NT2/D1 (cell line): ENCODE measurements at regions not wholly inside any gene's neighbourhood (a gene's known extent, or its start where the extent isn't known, plus 50 kb on each side); places are given as distances from the start of the nearest gene placed in this dataset.

Source experiments
- DNase-seq: peaks from one replicate; pipeline ENCODE4 v3.0.0-alpha.2; 2011; ENCODE audit warnings: low read depth, low spot score
- H3K27me3 ChIP-seq: 2 replicates; pipeline ENCODE4 v1.6.0; 2011; ENCODE audit warnings: mild to moderate bottlenecking; ENCODE audit not compliant: insufficient read length, insufficient read depth
- H3K36me3 ChIP-seq: 2 replicates; pipeline ENCODE4 v1.6.1; 2011; ENCODE audit warnings: mild to moderate bottlenecking, low read length, mixed read lengths; ENCODE audit not compliant: insufficient read depth, insufficient read length
- H3K4me1 ChIP-seq: 2 replicates; pipeline ENCODE4 v1.5.1; 2011; ENCODE audit not compliant: insufficient read depth, insufficient read length
- H3K4me3 ChIP-seq: 2 replicates; pipeline ENCODE4 v1.5.1; 2011; ENCODE audit warnings: low read depth; ENCODE audit not compliant: insufficient read length
- H3K9ac ChIP-seq: 2 replicates; pipeline ENCODE4 v1.6.0; 2011; ENCODE audit warnings: low read depth; ENCODE audit not compliant: insufficient read length
- H3K9me3 ChIP-seq: 2 replicates; pipeline ENCODE4 v1.5.1; 2011; ENCODE audit warnings: mild to moderate bottlenecking, low read length; ENCODE audit not compliant: insufficient read depth
- SUZ12 ChIP-seq: IDR thresholded peaks from 2 replicates; pipeline ENCODE4 v1.6.1; 2011; ENCODE audit not compliant: insufficient read length, insufficient read depth; ENCODE audit errors: extremely low read depth
- YY1 ChIP-seq: IDR thresholded peaks from 2 replicates; pipeline ENCODE4 v1.6.1; 2011; ENCODE audit not compliant: insufficient read length, insufficient read depth
- ZNF274 ChIP-seq: IDR thresholded peaks from 2 replicates; pipeline ENCODE4 v1.6.1; 2011; ENCODE audit warnings: mild to moderate bottlenecking, low read depth, low read length

DNA sequence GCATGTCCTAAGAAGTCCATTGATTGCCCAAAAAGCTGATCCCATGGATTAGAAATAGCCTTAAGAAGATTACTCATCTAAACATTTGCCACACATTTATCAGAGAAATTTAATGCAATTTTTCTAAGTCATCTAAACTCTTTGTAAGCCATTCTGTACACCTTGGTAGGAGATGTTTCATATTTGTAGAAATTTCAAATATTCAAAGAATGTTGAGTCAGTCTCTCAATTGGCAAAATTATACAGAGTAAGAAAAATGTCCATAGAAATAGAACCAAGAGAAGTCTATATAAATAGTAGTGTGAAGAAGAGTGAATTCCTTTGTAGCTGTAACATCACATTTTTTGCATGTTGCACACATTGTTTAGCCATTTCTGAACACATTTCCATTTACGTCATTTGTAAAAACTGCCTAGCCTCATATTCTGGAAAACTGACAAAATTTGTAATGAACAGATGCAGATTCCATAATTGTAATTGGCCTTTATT, 128.6 kb downstream of the MSTN start:
- Histone ChIP-seq H3K4me3 (no peak overlapping the region), H3K27me3 (no peaks in the 10 kb centered on the region), H3K4me1 (no peaks in the 10 kb centered on the region), H3K36me3 (no peaks in the 10 kb centered on the region), H3K9ac (no peak overlapping the region), H3K9me3 (no peaks in the 10 kb centered on the region)
- DNase-seq, result no peak
- no peak for TF ChIP-seq YY1
- no peak for TF ChIP-seq ZNF274
- TF ChIP-seq SUZ12, result no peak

DNA sequence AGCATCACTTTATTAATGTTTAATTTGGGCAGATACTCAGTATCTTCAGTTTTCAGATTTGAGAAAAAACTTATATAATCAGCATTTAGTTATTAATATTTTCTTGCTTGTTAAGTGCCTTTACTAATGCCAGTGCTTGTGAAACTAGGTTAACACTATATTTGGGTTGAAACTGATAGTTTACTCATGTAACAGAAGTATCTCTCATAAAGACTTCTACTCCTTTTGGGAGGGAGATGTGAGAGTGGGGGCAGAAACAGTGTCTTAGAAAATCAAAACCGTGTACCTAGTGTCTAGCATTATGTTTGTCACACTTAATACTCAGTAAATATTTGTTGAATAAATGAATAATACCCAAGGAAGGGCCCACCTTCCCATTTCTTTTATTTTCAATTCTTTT, 129.5 kb downstream of the MSTN start:
- H3K9ac ChIP-seq, result no peak overlapping the region
- no peak for DNase-seq
- no peaks in the 10 kb centered on the region for H3K4me1 ChIP-seq
- TF ChIP-seq ZNF274, result no peak
- TF ChIP-seq SUZ12, result no peak
- no peak for TF ChIP-seq YY1
- no peaks in the 10 kb centered on the region for H3K36me3 ChIP-seq
- H3K4me3 ChIP-seq, result no peak overlapping the region
- no peaks in the 10 kb centered on the region for H3K9me3 ChIP-seq
- no peaks in the 10 kb centered on the region for H3K27me3 ChIP-seq

DNA sequence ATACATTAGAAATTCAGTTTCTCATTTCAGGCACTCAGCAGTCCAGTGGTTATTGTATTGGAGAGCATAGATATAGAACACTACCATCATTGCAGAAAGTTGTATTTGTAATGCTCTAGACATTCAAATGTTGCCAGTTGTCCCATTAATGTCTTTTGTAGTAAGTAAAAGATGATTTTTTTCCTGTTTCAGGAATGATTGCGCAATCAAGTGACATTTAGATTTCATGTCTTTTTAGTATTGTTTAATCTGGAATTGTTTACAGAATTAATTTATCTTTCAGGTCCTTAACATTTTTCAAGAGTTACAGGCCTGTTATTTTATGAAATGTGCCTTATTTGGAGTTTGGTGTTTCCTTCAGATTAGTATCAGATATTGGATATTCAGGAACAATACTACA, 134.7 kb downstream of the MSTN start:
- Histone ChIP-seq H3K36me3 (no peaks in the 10 kb centered on the region), H3K9ac (no peak overlapping the region), H3K9me3 (no peaks in the 10 kb centered on the region), H3K4me1 (no peaks in the 10 kb centered on the region), H3K27me3 (no peaks in the 10 kb centered on the region), H3K4me3 (no peak overlapping the region)
- no peak for DNase-seq
- TF ChIP-seq YY1 (no peak), SUZ12 (no peak), ZNF274 (no peak)
